ENCODE measurements at regions not wholly inside any gene's neighbourhood (a gene's known extent, or its start where the extent isn't known, plus 50 kb on each side); places are given as distances from the start of the nearest gene placed in this dataset.

GRCh38 chr6:141667580-141668309 is 465.0 kb upstream of the GJE1 start:
- no peak for TF ChIP-seq CTCF (IDR thresholded peaks at IDR 0.05; ENCODE audit: low read length)
- TF ChIP-seq EZH2 (IDR thresholded peaks at IDR 0.05; ENCODE audit: borderline replicate concordance, low read length) = no peak
